NOMO-1 treated with DMSO at 0.1 percent for 48 hours (cell line): ENCODE measurements at regions not wholly inside any gene's neighbourhood (a gene's known extent, or its start where the extent isn't known, plus 50 kb on each side); places are given as distances from the start of the nearest gene placed in this dataset.
"Not testable (repeated sequence)": the region's sequence is repeated elsewhere in the genome, so short reads cannot be mapped to it uniquely, and the experiment has no call there.

ENCODE experiments used
- DNase-seq: peaks from one replicate; lab custom pipeline; 2025; ENCODE audit not compliant: unreplicated experiment; lab: John Stamatoyannopoulos, UW

- no peak for DNase-seq
These were observed 134.9 kb upstream of the ANK3 start for GRCh38 chr10:60524541-60524940.

DNA sequence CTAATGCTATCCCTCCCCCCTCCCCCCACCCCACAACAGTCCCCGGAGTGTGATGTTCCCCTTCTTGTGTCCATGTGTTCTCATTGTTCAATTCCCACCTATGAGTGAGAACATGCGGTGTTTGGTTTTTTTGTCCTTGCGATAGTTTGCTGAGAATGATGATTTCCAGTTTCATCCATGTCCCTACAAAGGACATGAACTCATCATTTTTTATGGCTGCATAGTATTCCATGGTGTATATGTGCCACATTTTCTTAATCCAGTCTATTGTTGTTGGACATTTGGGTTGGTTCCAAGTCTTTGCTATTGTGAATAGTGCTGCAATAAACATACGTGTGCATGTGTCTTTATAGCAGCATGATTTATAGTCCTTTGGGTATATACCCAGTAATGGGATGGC, 133.7 kb upstream of the ANK3 start:
- DNase-seq = not testable (repeated sequence)

DNA sequence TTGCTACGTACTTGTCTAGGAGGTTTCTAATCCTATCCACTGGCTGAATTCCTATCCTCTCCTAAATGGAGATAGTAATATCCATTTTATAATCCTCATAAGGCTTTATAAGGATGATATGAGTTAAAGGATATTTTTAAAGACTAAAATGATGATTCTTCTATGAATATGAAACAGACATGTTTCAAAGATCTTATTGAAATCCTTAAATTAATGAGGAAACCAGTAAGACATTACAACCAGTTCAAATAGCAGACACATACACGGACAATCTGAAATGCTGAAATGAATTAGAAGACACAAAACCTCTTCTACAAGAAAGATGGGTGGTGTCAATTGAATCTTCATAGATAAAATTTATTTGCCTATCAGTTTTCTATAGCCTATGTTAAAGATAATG, 132.9 kb upstream of the ANK3 start:
- no peak for DNase-seq

DNA sequence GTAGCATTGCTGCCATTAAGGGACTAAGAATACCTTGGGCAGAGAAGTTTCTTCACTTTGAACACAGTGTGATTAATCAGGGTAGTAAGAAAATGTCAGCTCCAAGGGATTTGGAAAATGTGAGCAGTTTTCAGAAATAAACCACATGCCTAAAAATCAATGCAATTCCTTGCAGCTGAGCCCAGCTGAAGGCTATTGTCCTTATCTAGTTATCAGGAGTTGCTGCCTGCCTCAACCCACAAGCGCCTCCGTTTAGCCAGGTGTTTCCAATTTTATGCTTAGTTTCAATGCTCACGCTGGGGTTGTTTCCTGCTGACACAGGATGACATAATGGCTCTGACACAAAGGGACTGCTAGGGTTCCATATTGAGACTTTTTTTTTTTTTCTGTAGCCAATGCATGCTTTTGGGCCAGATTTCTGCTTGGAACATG, 132.3 kb upstream of the ANK3 start:
- no peak for DNase-seq

DNA sequence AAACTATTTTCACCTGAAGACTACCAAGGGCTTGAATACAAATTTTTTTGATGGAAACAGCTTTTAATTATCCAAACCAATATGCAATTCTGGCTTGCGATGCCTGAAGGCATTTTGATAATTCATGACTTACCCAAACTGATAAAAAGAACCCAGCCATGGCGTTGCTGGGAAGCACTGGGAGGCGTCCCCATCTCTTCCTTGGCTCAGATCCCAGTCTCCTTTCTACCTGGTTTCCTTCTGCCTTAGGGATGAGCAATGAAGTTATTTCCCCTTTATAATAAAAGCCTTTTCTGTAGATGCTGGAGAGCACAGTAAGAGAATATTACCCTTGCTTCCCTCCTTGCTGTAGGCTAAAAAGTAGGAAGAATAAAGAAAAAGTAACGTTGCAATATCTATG, 129.1 kb upstream of the ANK3 start:
- no peak for DNase-seq

- DNase-seq = no peak
These were observed 128.1 kb upstream of the ANK3 start for GRCh38 chr10:60517805-60518204.

DNA sequence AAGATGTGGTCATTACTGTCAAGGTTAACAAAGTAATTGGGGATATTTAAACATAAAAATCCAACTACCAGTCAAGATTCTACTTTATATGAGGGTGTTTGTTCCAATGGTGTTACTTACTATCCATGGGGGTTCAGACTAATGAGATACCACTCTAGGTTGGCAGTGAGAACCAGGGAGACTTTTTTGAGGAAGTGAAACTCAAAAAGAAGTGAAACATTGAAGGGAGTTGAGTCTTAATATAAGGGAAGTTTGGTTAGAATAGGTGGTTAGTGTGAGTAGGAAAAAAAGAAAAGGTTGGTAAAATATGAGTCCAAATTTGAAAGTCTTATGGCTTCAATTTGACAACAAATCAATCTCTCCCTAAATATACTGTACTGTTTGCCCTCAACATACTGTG, 123.6 kb upstream of the ANK3 start:
- peak; percentile 14 for DNase-seq

DNA sequence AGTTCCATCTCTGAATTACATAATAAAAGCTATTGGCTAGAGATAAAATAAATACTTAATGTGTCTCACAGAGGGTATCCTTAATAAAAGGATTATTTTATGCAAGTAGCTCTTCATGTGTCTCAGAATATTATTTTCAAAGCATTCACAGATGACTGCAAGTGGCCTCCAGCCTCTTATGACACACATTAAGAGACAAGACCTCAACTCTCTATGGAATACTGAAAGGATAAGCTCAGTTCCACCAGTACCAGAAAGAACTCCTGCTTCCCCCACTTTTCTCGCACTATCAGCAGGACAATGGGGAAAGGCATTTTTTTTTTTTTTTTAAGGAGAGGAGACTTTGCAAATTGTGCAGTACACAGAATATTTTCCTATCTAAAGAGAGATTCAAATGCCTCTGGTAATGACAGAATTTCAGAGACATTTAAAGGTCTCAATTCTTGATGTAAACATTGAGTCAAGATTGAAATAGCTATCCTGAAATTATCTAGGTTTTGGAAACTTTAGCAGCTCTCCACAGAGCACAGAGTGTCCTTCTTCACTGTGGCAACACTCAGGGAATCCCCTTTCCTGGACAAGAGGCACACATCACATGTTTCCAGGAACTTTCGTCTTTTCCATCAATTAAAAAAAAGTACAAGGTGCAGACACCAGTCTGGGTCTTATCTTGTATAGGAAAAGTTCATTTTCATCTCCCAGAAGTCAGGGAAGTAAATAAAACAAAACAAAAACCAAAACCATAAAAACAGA, 122.0 kb upstream of the ANK3 start:
- DNase-seq = no peak

GRCh38 chr10:60508831-60509230, 119.2 kb upstream of the ANK3 start:
- no peak for DNase-seq

- no peak for DNase-seq
These were observed 118.4 kb upstream of the ANK3 start for GRCh38 chr10:60508037-60508436.

DNA sequence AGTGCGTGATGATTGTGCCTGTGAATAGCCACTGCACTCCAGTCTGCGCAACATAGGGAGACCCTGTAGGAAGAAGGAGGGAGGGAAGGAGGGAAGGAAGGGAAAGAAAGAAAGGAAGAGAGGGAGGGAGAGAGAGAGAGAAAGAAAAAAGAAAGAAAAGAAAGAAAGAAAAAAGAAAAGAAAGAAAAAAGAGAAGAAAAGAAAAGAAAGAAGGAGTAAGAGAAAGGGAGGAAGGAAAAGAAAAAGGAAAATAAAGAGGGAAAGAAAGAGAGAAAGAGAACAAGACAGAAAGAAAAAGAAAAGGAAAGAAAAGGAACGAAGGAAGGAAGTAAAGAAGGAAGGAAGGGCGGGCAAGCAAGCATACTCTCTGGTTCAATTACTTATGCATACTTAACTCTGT, 112.9 kb upstream of the ANK3 start:
- no peak for DNase-seq

- no peak for DNase-seq
These were observed 109.3 kb upstream of the ANK3 start for GRCh38 chr10:60498985-60499384.

DNA sequence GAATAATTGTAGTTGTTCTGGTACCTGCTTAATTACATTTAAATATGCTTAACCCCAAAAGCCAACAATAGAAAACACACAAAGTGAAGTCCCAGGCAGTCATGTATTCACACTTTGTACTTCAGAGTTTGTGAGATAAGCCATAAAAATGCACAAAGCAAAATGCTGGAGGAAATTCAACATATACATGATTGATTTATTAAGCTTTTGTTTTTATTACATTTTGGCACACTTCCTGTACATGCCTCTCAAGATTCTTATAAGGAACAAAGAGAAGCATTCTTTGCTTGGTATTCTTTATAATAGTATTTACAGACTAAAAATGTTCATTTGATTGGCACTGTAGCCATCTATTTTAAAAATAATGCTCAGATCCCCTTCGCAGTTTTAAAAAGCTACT, 107.7 kb upstream of the ANK3 start:
- DNase-seq = no peak

- DNase-seq = no peak
These were observed 106.5 kb upstream of the ANK3 start for GRCh38 chr10:60496181-60496580.

- DNase-seq = no peak
These were observed 105.8 kb upstream of the ANK3 start for GRCh38 chr10:60495338-60496055.

DNA sequence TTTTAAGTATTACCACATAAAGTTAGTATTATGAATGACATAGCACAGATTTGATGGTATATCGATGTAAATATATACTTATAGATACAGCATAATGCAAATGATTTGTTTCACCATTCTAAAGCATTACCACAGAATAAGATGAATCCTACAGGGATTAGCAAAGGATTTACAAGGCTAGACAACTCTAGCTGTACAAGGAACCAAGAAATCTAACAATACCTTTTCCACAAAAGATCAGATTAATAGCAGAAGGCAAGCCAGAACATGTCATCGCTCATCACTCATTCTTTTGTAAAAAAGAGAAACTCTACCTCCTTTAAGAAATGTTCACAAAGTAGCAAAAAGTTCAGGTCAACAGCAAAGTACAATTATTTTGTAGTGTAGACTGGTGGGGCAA, 105.1 kb upstream of the ANK3 start:
- DNase-seq = no peak

GRCh38 chr10:60491162-60491561, 101.5 kb upstream of the ANK3 start:
- no peak for DNase-seq

DNA sequence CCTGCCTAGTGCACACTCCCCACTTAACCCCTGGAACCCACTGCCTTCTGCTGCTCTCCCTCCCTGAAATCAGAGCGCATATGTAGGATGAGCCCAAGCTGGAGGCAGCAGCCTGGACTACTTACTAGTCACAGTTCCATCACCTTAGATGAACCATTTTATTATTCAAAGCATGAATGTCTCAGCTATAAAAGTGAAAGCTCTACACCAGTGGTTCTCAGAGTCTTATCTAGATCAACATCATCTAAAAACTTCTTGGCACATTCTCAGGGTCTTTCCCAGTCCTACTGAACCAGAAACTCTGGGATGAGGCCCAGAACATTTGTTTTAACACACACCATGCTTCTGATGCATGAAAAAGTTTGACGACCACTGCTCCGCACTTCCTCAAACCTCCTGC, 100.3 kb upstream of the ANK3 start:
- no peak for DNase-seq

GRCh38 chr10:60488111-60488669, 98.5 kb upstream of the ANK3 start:
- no peak for DNase-seq

GRCh38 chr10:60487543-60487942, 97.9 kb upstream of the ANK3 start:
- DNase-seq = no peak

DNA sequence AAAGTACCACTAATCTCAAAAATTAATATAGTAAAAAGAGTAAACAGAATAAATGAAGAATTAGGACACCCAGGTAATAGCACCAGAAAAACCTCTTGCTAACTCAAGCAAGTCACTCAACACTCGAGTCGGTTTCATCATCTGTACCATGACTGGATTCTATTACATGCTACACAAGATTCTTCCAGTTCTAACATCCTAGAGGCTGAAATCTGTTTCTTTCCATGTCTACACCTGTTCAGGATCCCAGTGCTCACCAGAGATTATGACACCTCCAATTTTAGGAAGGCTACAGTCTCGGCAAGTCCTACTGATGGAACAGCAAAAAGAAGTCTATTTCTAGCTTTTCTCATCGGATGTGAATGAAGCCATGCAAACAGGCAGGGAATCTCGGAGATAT, 95.3 kb upstream of the ANK3 start:
- no peak for DNase-seq

GRCh38 chr10:60480865-60481563, 91.3 kb upstream of the ANK3 start:
- DNase-seq = no peak
